WTC11 (cell line): ENCODE measurements at regions not wholly inside any gene's neighbourhood (a gene's known extent, or its start where the extent isn't known, plus 50 kb on each side); places are given as distances from the start of the nearest gene placed in this dataset.

Experiments
- ATAC-seq: fragments of 200-7000 bp; cut with Tn5 transposase; 2 replicates; pipeline ENCODE4 v1.10.0; 2021; ENCODE audit warnings: mild to moderate bottlenecking, moderate library complexity
- CTCF ChIA-PET: fragments of 300-600 bp; sonication (Branson Sonifier 250); formaldehyde crosslinking; loops from one replicate; lab custom pipeline; 2021; ENCODE audit warnings: antibody characterized with exemption; lab: Charles Lee
- POLR2A ChIA-PET: fragments of 350-600 bp; sonication (Branson Sonifier 250); formaldehyde crosslinking; loops from one replicate; lab custom pipeline; 2021; ENCODE audit warnings: antibody characterized with exemption; lab: Charles Lee
- DNase-seq: peaks from one replicate; pipeline ENCODE4 v3.0.0; 2021; ENCODE audit warnings: low spot score
- H3K27ac Mint-ChIP-seq: 2 replicates; pipeline ENCODE4 v1.8.0; 2021; ENCODE audit warnings: mixed read lengths
- H3K27me3 Mint-ChIP-seq: 2 replicates; pipeline ENCODE4 v1.8.0; 2021; ENCODE audit warnings: low read depth, mild to moderate bottlenecking, moderate library complexity, mixed read lengths
- H3K36me3 Mint-ChIP-seq: 2 replicates; pipeline ENCODE4 v1.8.0; 2021; ENCODE audit warnings: mixed read lengths
- H3K4me1 Mint-ChIP-seq: 2 replicates; pipeline ENCODE4 v1.8.0; 2022; ENCODE audit warnings: mixed read lengths
- H3K4me3 Mint-ChIP-seq: 2 replicates; pipeline ENCODE4 v1.8.0; 2021; ENCODE audit warnings: mild to moderate bottlenecking, moderate library complexity, mixed read lengths
- H3K9me3 Mint-ChIP-seq: 2 replicates; pipeline ENCODE4 v1.8.0; 2021; ENCODE audit warnings: mixed read lengths
- ATF3 ChIP-seq: sonication (generic); formaldehyde crosslinking; conservative IDR thresholded peaks from 2 replicates; pipeline ENCODE4 v1.8.1; 2022; ENCODE audit warnings: mild to moderate bottlenecking, missing genetic modification reagents
- CREB1 ChIP-seq: sonication (generic); formaldehyde crosslinking; IDR thresholded peaks from 2 replicates; pipeline ENCODE4 v1.8.0; 2023; ENCODE audit warnings: mild to moderate bottlenecking, missing genetic modification reagents
- E2F5 ChIP-seq: sonication (generic); formaldehyde crosslinking; IDR thresholded peaks from 2 replicates; pipeline ENCODE4 v1.8.1; 2022; ENCODE audit warnings: mild to moderate bottlenecking, moderate library complexity, missing genetic modification reagents
- FOXK1 ChIP-seq: sonication (generic); formaldehyde crosslinking; IDR thresholded peaks from 2 replicates; pipeline ENCODE4 v1.8.0; 2022; ENCODE audit warnings: mild to moderate bottlenecking, moderate library complexity, missing genetic modification reagents
- GRHL2 ChIP-seq: fragments of 250-450 bp; sonication (Bioruptor Pico); IDR thresholded peaks from 2 replicates; pipeline ENCODE4 v1.8.0; 2022; ENCODE audit warnings: mild to moderate bottlenecking, moderate library complexity; ENCODE audit not compliant: insufficient replicate concordance, severe bottlenecking
- NFE2L1 ChIP-seq: sonication (generic); formaldehyde crosslinking; IDR thresholded peaks from 2 replicates; pipeline ENCODE4 v1.8.1; 2023; ENCODE audit warnings: missing genetic modification reagents
- TEAD1 ChIP-seq: sonication (generic); formaldehyde crosslinking; IDR thresholded peaks from 2 replicates; pipeline ENCODE4 v1.8.0; 2022; ENCODE audit warnings: mild to moderate bottlenecking, missing genetic modification reagents
- TP53 ChIP-seq: sonication (generic); formaldehyde crosslinking; IDR thresholded peaks from 2 replicates; pipeline ENCODE4 v1.8.1; 2023; ENCODE audit warnings: mild to moderate bottlenecking, missing genetic modification reagents
- ZNF121 ChIP-seq: sonication (generic); formaldehyde crosslinking; IDR thresholded peaks from 2 replicates; pipeline ENCODE4 v1.8.0; 2023; ENCODE audit warnings: missing genetic modification reagents
- ZNF281 ChIP-seq: sonication (generic); formaldehyde crosslinking; IDR thresholded peaks from 2 replicates; pipeline ENCODE4 v1.8.0; 2023; ENCODE audit warnings: mild to moderate bottlenecking, missing genetic modification reagents
- ZNF396 ChIP-seq: fragments of 250-450 bp; sonication (Bioruptor Pico); IDR thresholded peaks from 2 replicates; pipeline ENCODE4 v1.8.0; 2021; ENCODE audit warnings: mild to moderate bottlenecking, moderate library complexity, borderline replicate concordance
- ZNF423 ChIP-seq: fragments of 250-450 bp; sonication (Bioruptor Pico); IDR thresholded peaks from 2 replicates; pipeline ENCODE4 v2.1.2; 2022; ENCODE audit warnings: mild to moderate bottlenecking, moderate library complexity
- ZNF512 ChIP-seq: sonication (generic); formaldehyde crosslinking; IDR thresholded peaks from 2 replicates; pipeline ENCODE4 v1.8.1; 2022; ENCODE audit warnings: missing genetic modification reagents, borderline replicate concordance
- ZNF532 ChIP-seq: fragments of 250-450 bp; sonication (Bioruptor Pico); IDR thresholded peaks from 2 replicates; pipeline ENCODE4 v1.9.0; 2021; ENCODE audit warnings: mild to moderate bottlenecking, borderline replicate concordance

GRCh38 chr6:139917951-139918630 lies 543.6 kb upstream of the CITED2 start (continued):
- TF ChIP-seq ATF3 (CRISPR knock-in tag): no peak
- no peak for TF ChIP-seq ZNF121
- TF ChIP-seq GRHL2 (CRISPR knock-in tag): no peak
- no peak for TF ChIP-seq TP53 (CRISPR knock-in tag)
- TF ChIP-seq ZNF281 (CRISPR knock-in tag): no peak
- no peak for TF ChIP-seq ZNF532 (CRISPR knock-in tag)
- TF ChIP-seq ZNF512 (CRISPR knock-in tag): no peak

GRCh38 chr6:139914910-139915309 lies 540.5 kb upstream of the CITED2 start:
- no peak for ATAC-seq
- Mint-ChIP-seq H3K9me3 (peaks cover 26% of the 10 kb centered on the region), H3K27ac (no peak overlapping the region), H3K4me3 (no peak overlapping the region), H3K36me3 (peaks cover 15% of the 10 kb centered on the region), H3K4me1 (peaks cover 21% of the 10 kb centered on the region), H3K27me3 (no peaks in the 10 kb centered on the region)
- DNase-seq: no peak
- CTCF ChIA-PET: no interaction called here
- TF ChIP-seq ZNF423 (CRISPR knock-in tag): no peak
- no peak for TF ChIP-seq NFE2L1
- TF ChIP-seq ZNF396 (CRISPR knock-in tag): no peak
- no peak for TF ChIP-seq ZNF281 (CRISPR knock-in tag)
- no peak for TF ChIP-seq CREB1 (CRISPR knock-in tag)
- TF ChIP-seq TEAD1 (CRISPR knock-in tag): no peak
- no peak for TF ChIP-seq E2F5
- TF ChIP-seq GRHL2 (CRISPR knock-in tag): no peak
- TF ChIP-seq FOXK1 (CRISPR knock-in tag): no peak
- no peak for TF ChIP-seq TP53 (CRISPR knock-in tag)
- POLR2A ChIA-PET: no interaction called here
